ENCODE measurements at regions not wholly inside any gene's neighbourhood (a gene's known extent, or its start where the extent isn't known, plus 50 kb on each side); places are given as distances from the start of the nearest gene placed in this dataset.

DNA sequence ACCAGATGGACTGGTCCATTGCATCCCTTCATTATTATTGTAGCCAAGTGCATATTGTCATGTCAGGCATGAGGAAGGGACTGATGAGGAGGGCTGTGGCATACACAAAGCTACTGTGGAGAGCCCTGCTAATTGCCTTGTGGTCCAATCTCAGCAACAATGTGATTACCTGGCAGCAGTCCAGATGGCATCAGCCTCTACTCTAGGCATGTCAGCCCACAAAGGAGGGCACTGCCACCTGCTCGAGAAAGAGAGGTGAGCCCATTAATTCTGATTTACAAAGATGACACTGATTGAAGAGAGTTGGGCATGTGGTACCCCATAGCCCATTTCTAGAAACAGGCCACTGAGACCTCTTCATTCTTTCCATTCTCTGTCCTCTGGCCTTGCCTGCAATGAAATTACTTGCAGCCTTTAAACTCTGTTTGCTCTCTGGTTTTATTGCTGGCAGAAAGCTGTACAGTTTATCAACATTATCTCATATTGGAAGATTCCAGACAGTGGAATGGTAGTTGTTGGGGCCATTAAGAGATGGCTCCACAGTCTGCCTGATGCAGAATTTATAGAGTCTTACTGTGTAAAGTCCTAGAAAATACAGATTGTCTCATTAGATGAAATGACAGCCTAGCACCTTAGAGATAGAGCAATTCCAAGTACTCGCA is 307.7 kb downstream of the ARPP21 start:
- no peak overlapping the region for H3K4me3 ChIP-seq (ENCODE audit: low read depth, low read length)
- TF ChIP-seq, protein P1, sequence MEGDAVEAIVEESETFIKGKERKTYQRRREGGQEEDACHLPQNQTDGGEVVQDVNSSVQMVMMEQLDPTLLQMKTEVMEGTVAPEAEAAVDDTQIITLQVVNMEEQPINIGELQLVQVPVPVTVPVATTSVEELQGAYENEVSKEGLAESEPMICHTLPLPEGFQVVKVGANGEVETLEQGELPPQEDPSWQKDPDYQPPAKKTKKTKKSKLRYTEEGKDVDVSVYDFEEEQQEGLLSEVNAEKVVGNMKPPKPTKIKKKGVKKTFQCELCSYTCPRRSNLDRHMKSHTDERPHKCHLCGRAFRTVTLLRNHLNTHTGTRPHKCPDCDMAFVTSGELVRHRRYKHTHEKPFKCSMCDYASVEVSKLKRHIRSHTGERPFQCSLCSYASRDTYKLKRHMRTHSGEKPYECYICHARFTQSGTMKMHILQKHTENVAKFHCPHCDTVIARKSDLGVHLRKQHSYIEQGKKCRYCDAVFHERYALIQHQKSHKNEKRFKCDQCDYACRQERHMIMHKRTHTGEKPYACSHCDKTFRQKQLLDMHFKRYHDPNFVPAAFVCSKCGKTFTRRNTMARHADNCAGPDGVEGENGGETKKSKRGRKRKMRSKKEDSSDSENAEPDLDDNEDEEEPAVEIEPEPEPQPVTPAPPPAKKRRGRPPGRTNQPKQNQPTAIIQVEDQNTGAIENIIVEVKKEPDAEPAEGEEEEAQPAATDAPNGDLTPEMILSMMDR (IDR thresholded peaks at IDR 0.05; ENCODE audit: low read depth, low read length): no peak
- TF ChIP-seq MYC (IDR thresholded peaks at IDR 0.05; ENCODE audit: low read depth, low read length) (no peak), POLR2A (IDR thresholded peaks at IDR 0.05; ENCODE audit: extremely low read depth, insufficient read length) (no peak)
- TF ChIP-seq, protein P2, sequence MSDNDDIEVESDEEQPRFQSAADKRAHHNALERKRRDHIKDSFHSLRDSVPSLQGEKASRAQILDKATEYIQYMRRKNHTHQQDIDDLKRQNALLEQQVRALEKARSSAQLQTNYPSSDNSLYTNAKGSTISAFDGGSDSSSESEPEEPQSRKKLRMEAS (IDR thresholded peaks at IDR 0.05; ENCODE audit: low read depth, low read length): no peak
- DNase-seq (ENCODE audit: low read depth): no peak

- TF ChIP-seq, protein P1 (IDR thresholded peaks at IDR 0.05; ENCODE audit: low read depth, low read length): no peak
- no peak for TF ChIP-seq MYC (IDR thresholded peaks at IDR 0.05; ENCODE audit: low read depth, low read length)
- TF ChIP-seq POLR2A (IDR thresholded peaks at IDR 0.05; ENCODE audit: extremely low read depth, insufficient read length): no peak
- TF ChIP-seq, protein P2 (IDR thresholded peaks at IDR 0.05; ENCODE audit: low read depth, low read length): no peak
- H3K4me3 ChIP-seq (ENCODE audit: low read depth, low read length): no peak overlapping the region
- no peak for DNase-seq (ENCODE audit: low read depth)
Measured at GRCh38 chr3:35950021-35950420, 310.7 kb downstream of the ARPP21 start.

DNA sequence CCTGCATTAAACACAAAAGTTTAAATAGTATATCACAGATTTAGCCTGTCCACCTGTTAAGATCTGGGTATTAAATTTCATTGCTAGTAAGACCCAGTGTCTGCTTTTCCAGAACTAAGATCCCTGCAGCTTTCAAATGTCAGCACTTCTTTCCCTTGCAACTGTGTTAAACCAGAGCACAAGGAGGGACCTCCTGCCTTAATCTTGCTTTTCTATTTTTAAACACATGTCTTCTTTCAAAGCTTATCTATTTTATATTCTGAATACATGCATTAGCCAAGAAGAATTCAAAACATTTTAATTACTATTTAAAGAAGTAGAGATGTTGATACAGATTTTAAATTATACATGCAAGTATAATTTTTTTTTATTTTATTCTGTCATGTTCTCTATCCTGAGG is 315.1 kb downstream of the ARPP21 start:
- no peak for DNase-seq (ENCODE audit: low read depth)
- TF ChIP-seq POLR2A (IDR thresholded peaks at IDR 0.05; ENCODE audit: extremely low read depth, insufficient read length): no peak
- no peak for TF ChIP-seq MYC (IDR thresholded peaks at IDR 0.05; ENCODE audit: low read depth, low read length)
- TF ChIP-seq, protein P1 (IDR thresholded peaks at IDR 0.05; ENCODE audit: low read depth, low read length): no peak
- TF ChIP-seq, protein P2 (IDR thresholded peaks at IDR 0.05; ENCODE audit: low read depth, low read length): no peak
- H3K4me3 ChIP-seq (ENCODE audit: low read depth, low read length): no peak overlapping the region

GRCh38 chr3:35965908-35966307 is 326.6 kb downstream of the ARPP21 start:
- H3K4me3 ChIP-seq (ENCODE audit: low read depth, low read length): no peak overlapping the region
- TF ChIP-seq, protein P1 (IDR thresholded peaks at IDR 0.05; ENCODE audit: low read depth, low read length): peak; percentile 36
- TF ChIP-seq POLR2A (IDR thresholded peaks at IDR 0.05; ENCODE audit: extremely low read depth, insufficient read length): no peak
- peak; percentile 30 for DNase-seq (ENCODE audit: low read depth)

DNA sequence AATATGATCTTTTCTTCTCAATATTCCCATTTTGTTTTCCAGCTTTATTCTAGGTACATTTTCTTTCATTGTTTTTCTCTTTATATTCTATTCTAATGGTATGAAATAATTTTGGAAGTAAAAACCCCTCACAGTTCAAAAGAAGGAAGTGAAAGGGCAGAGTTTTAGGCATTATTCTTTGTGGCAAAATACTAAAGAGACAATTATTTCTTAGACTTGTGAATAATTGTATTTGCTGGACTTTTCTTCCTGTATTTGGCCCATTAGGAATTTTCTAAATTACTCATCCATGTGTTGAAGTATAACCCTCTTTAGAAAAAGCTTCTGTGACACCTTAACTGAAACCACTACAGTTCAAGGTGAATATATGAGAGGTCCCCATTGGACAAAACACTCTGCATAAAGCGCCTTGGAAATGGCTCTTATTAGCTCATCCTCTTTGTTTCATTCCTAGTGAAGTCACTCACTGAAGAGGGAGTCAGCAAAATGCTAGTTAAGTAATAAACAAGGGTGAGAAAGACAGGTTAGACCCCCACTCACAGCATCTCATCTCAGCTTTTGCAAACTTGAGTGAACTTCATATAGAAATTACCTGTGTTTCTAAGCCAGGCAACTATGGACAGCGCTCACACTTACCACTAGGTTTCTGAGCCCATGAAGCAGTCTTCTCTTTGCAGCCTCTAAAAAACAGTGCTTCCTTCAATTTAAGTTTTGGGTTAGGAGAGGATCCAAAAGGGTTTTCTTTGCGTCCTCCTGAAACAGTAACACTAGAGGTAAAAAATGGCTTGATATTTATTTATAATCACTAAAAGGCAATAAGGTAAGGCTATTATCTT is 327.5 kb downstream of the ARPP21 start:
- no peak for DNase-seq (ENCODE audit: low read depth)
- TF ChIP-seq POLR2A (IDR thresholded peaks at IDR 0.05; ENCODE audit: extremely low read depth, insufficient read length): no peak
- TF ChIP-seq, protein P1 (IDR thresholded peaks at IDR 0.05; ENCODE audit: low read depth, low read length): no peak
- TF ChIP-seq, protein P2 (IDR thresholded peaks at IDR 0.05; ENCODE audit: low read depth, low read length): no peak
- TF ChIP-seq MYC (IDR thresholded peaks at IDR 0.05; ENCODE audit: low read depth, low read length): no peak
- H3K4me3 ChIP-seq (ENCODE audit: low read depth, low read length): no peak overlapping the region
